Natural killer cell (primary cell): ENCODE measurements at regions not wholly inside any gene's neighbourhood (a gene's known extent, or its start where the extent isn't known, plus 50 kb on each side); places are given as distances from the start of the nearest gene placed in this dataset.
"Not testable (repeated sequence)": the region's sequence is repeated elsewhere in the genome, so short reads cannot be mapped to it uniquely, and the experiment has no call there.

Source experiments
- ATAC-seq, 3 donors: fragments of 150-1000 bp in 2 of 3; fragments of 200-7000 bp in 1 of 3; cut with Tn5 transposase; 1 replicate in 1 of 3; 2 replicates in 2 of 3; pipeline ENCODE4 v1.10.0; 2021; ENCODE audit warnings: mild to moderate bottlenecking in 2 of 3, moderate library complexity in 2 of 3
- DNase-seq, 2 donors: peaks; one replicate each; pipeline versions ENCODE4 v3.0.0 to v3.0.0-alpha.2; 2013 to 2021; ENCODE audit warnings: mixed read lengths in 1 of 2
- H3K27ac ChIP-seq: one replicate; pipeline ENCODE4 v1.5.1; 2013; ENCODE audit warnings: mild to moderate bottlenecking, low read length
- H3K27me3 ChIP-seq: one replicate; pipeline ENCODE4 v1.6.1; 2013; ENCODE audit warnings: low read length; ENCODE audit not compliant: control insufficient read depth, insufficient read depth
- H3K36me3 ChIP-seq: one replicate; pipeline ENCODE4 v1.6.1; 2013; ENCODE audit warnings: low read length; ENCODE audit not compliant: control insufficient read depth, insufficient read depth
- H3K4me1 ChIP-seq: one replicate; pipeline ENCODE4 v1.6.1; 2013; ENCODE audit warnings: low read length; ENCODE audit not compliant: control insufficient read depth, insufficient read depth
- H3K4me3 ChIP-seq: one replicate; pipeline ENCODE4 v1.5.1; 2013; ENCODE audit warnings: low read length
- H3K9me3 ChIP-seq: one replicate; pipeline ENCODE4 v1.6.1; 2013; ENCODE audit warnings: low read length; ENCODE audit not compliant: control insufficient read depth, insufficient read depth
- H3K27ac Mint-ChIP-seq, 2 donors: one replicate each; pipeline ENCODE4 v1.8.0; 2022; ENCODE audit warnings: mild to moderate bottlenecking in 2 of 2, mixed read lengths in 2 of 2, moderate library complexity in 1 of 2
- H3K27me3 Mint-ChIP-seq, 2 donors: one replicate each; pipeline ENCODE4 v1.8.0; 2022; ENCODE audit warnings: low read depth in 2 of 2, mixed read lengths in 2 of 2
- H3K36me3 Mint-ChIP-seq: one replicate; pipeline ENCODE4 v1.8.0; 2022; ENCODE audit warnings: mixed read lengths
- H3K4me1 Mint-ChIP-seq, 2 donors: one replicate each; pipeline ENCODE4 v1.8.0; 2022; ENCODE audit warnings: mixed read lengths in 2 of 2
- H3K4me3 Mint-ChIP-seq: one replicate; pipeline ENCODE4 v1.8.0; 2022; ENCODE audit warnings: mild to moderate bottlenecking, moderate library complexity, mixed read lengths
- H3K9me3 Mint-ChIP-seq, 2 donors: one replicate each; pipeline ENCODE4 v1.8.0; 2022; ENCODE audit warnings: mixed read lengths in 2 of 2
- CTCF ChIP-seq: fragments of 200-600 bp; IDR thresholded peaks from one replicate; pipeline ENCODE4 v1.8.0; 2022; ENCODE audit warnings: antibody characterized with exemption
- WGBS: methylation state at CpG from one replicate; pipeline ENCODE4 v1.1.7; 2013; ENCODE audit warnings: missing lambda C conversion rate; ENCODE audit not compliant: insufficient coverage; 5-methylcytosine and 5-hydroxymethylcytosine counted together
- intact Hi-C: fragments of 100-400 bp; cut with micrococcal nuclease; formaldehyde crosslinking; loops from one replicate; pipeline ENCODE4 v1.14.2; 2022

GRCh38 chr5:39691993-39692392, 267.2 kb upstream of the DAB2 start:
- H3K9me3 ChIP-seq, result peaks cover 3% of the 10 kb centered on the region
- peaks cover 0 to 5% of the 10 kb centered on the region in 2 donors for H3K27me3 Mint-ChIP-seq
- WGBS, result 61% methylated on average over 2 of the region's 2 CpGs

GRCh38 chr5:39691136-39691535, 266.4 kb upstream of the DAB2 start:
- no peaks in the 10 kb centered on the region for H3K4me1 Mint-ChIP-seq
- no peak for DNase-seq
- H3K36me3 Mint-ChIP-seq, result no peaks in the 10 kb centered on the region
- no peak overlapping the region for H3K27ac Mint-ChIP-seq
- WGBS, result 64% methylated on average over 1 of the region's 1 CpG
- no peaks in the 10 kb centered on the region for H3K9me3 Mint-ChIP-seq
- peaks cover 0 to 4% of the 10 kb centered on the region in 2 donors for H3K27me3 Mint-ChIP-seq
- H3K27me3 ChIP-seq, result no peaks in the 10 kb centered on the region
- H3K4me3 Mint-ChIP-seq, result no peak overlapping the region
- H3K9me3 ChIP-seq, result peaks cover 3% of the 10 kb centered on the region
- H3K4me3 ChIP-seq, result no peak overlapping the region
- ATAC-seq, result no peak
- no peak for TF ChIP-seq CTCF
- no peaks in the 10 kb centered on the region for H3K36me3 ChIP-seq
- H3K4me1 ChIP-seq, result no peaks in the 10 kb centered on the region
- no peak overlapping the region for H3K27ac ChIP-seq
- intact Hi-C loops, result no loop called here

More at GRCh38 chr5:39691993-39692392, 267.2 kb upstream of the DAB2 start:
- H3K9me3 Mint-ChIP-seq, result no peaks in the 10 kb centered on the region
- H3K27me3 ChIP-seq, result no peaks in the 10 kb centered on the region
- H3K36me3 ChIP-seq, result no peaks in the 10 kb centered on the region
- no peak overlapping the region for H3K4me3 Mint-ChIP-seq
- no peaks in the 10 kb centered on the region for H3K4me1 ChIP-seq
- no peak overlapping the region for H3K4me3 ChIP-seq
- TF ChIP-seq CTCF, result no peak
- no peaks in the 10 kb centered on the region for H3K36me3 Mint-ChIP-seq
- H3K27ac Mint-ChIP-seq, result no peak overlapping the region
- no peak overlapping the region for H3K27ac ChIP-seq
- intact Hi-C loops, result no loop called here
- no peaks in the 10 kb centered on the region for H3K4me1 Mint-ChIP-seq
- ATAC-seq, result no peak
- no peak for DNase-seq

GRCh38 chr5:39689919-39690318, 265.1 kb upstream of the DAB2 start:
- H3K36me3 Mint-ChIP-seq, result no peaks in the 10 kb centered on the region
- intact Hi-C loops, result no loop called here

GRCh38 chr5:39687924-39688323, 263.1 kb upstream of the DAB2 start:
- H3K27me3 Mint-ChIP-seq, ATAC-seq, H3K36me3 ChIP-seq, intact Hi-C loops, H3K27me3 ChIP-seq, H3K27ac Mint-ChIP-seq, H3K4me3 ChIP-seq, H3K4me1 Mint-ChIP-seq, DNase-seq, H3K36me3 Mint-ChIP-seq, H3K4me3 Mint-ChIP-seq, H3K9me3 ChIP-seq, H3K4me1 ChIP-seq, H3K9me3 Mint-ChIP-seq, H3K27ac ChIP-seq: not testable (repeated sequence)
- WGBS, result 90% methylated on average over 8 of the region's 8 CpGs

More at GRCh38 chr5:39689919-39690318, 265.1 kb upstream of the DAB2 start:
- Mint-ChIP-seq H3K27me3 (peaks cover 5 to 7% of the 10 kb centered on the region in 2 donors), H3K4me1 (no peaks in the 10 kb centered on the region), H3K4me3 (no peak overlapping the region), H3K27ac (no peak overlapping the region), H3K9me3 (peaks cover 0 to 3% of the 10 kb centered on the region in 2 donors)
- no peaks in the 10 kb centered on the region for H3K36me3 ChIP-seq
- no peak for DNase-seq
- no peak overlapping the region for H3K27ac ChIP-seq
- ATAC-seq, result no peak
- H3K4me3 ChIP-seq, result no peak overlapping the region
- H3K4me1 ChIP-seq, result no peaks in the 10 kb centered on the region
- peaks cover 3% of the 10 kb centered on the region for H3K9me3 ChIP-seq
- no peaks in the 10 kb centered on the region for H3K27me3 ChIP-seq
- no peak for TF ChIP-seq CTCF
